Stimulated activated CD4-positive, alpha-beta T cell treated with anti-CD3 and anti-CD28 coated beads, Interleukin-15, amount 100 ng/mL, for 1 hour (primary cell): ENCODE measurements at regions not wholly inside any gene's neighbourhood (a gene's known extent, or its start where the extent isn't known, plus 50 kb on each side); places are given as distances from the start of the nearest gene placed in this dataset.
"Not testable (repeated sequence)": the region's sequence is repeated elsewhere in the genome, so short reads cannot be mapped to it uniquely, and the experiment has no call there.

Experiments used
- DNase-seq, 2 donors: peaks; one replicate each; pipeline ENCODE4 v3.0.0-alpha.2; 2020; ENCODE audit warnings: low read depth in 1 of 2, low spot score in 1 of 2

DNA sequence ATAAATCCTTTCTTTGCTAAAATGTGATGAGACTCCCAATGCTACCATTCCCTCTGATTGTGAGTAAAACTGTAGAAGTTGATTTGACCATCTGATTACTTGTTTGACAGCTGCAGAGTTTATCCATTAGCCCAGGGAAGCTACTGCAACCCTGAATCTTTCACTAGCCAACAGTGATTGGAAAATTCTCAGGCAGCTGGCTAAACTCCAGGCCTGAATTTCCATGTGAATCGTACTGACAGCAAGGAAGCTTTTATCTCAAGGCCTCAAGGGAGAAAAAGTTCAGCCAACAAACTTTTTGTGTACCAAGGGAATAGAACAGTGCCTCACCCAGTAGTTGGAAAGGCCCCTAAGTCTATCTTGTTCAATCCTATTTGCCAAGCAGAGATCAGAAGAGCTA lies 246.7 kb upstream of the TRPM3 start:
- DNase-seq: no peak

- no peak for DNase-seq
These were observed 242.9 kb upstream of the TRPM3 start for GRCh38 chr9:71364186-71364955.

DNA sequence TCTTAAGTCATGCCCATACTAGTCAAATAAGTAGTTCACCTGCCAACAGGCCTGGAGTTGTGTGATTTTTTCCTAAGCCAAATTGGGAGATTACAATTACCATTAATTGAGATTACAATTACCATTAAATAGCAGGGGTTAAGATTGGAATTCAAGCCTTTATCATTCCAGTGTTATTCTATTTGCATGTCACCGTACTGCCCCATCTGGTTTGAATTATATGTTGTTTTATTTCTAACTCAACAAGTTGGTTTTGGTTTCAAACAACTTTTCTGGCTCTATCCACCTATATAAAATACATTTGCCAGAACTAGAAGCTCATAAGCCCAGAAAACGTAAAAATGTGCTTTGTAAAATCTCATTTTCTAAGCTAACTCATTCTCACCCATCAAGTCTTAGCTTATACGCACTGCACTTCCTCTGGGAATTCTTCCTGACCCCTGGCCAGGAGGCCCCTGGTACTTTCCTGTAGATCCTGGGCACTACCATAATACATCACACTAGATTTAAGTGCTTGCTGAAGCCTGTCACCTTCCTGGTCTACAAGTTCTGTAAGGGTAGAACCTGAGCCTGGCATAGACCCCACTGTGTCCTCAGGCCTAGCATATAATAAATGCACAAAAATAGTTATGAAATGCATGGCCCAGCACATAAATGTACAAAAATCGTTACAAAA lies 242.0 kb upstream of the TRPM3 start:
- DNase-seq: no peak

- no peak for DNase-seq
These were observed 239.9 kb upstream of the TRPM3 start for GRCh38 chr9:71361357-71361756.

- no peak for DNase-seq
These were observed 235.9 kb upstream of the TRPM3 start for GRCh38 chr9:71357346-71357745.

DNA sequence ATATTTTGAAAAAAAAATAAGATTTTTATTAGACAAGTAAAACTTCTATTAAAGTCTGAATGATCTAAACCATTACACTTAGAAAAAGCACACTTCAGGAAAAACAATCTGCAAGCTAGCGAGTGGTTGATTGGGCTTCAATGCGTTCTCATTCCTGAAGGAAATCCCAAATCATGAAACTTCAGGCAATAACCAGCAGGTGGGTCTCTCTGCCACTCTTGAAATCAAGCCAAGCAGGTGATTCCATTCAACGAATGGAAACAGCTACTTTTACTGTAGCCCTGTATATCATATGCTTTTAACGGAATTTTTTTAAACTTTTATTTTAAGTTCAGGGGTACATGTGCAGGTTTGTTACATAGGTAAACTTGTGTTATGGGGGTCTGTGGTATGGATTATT lies 234.5 kb upstream of the TRPM3 start:
- DNase-seq: no peak

- no peak for DNase-seq
These were observed 232.3 kb upstream of the TRPM3 start for GRCh38 chr9:71353720-71354119.

DNA sequence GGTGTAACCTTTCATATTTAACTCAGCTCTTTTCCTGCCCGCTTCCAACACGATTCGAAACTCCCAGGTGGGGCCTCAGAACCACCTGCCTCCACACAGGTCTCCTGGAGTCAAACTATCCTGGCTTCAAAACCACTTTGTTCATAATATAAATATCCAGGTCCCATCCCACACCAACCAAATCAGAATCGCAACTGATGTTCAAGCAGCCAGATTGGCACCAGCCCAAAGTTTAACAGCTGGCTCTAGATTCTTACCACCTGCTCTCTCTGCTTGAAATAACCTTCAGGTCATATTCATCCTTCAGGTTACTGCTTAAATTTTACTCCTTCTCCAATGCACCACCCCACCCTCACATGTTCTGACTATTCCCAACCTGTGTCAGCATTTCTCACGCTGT lies 231.4 kb upstream of the TRPM3 start:
- no peak for DNase-seq

DNA sequence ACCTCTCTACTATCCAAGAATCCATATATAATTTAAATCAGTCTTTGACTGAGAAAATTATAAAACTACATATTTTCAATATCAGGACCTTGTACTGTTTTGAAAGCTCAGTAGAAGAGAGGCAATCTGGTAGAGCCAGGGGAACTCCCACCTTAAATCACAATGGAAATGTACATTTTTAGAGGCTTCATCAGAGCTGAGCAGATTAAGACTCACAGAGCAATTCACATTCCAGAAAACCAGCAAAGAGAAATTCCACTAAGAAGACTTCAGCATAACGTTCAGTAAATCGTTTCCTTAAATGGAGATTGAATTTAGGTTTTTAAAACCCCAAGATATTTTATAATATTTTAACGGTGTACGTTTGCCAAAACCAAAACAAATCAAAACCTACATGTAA lies 227.8 kb upstream of the TRPM3 start:
- no peak for DNase-seq

- DNase-seq: no peak
These were observed 211.9 kb upstream of the TRPM3 start for GRCh38 chr9:71333321-71333720.

DNA sequence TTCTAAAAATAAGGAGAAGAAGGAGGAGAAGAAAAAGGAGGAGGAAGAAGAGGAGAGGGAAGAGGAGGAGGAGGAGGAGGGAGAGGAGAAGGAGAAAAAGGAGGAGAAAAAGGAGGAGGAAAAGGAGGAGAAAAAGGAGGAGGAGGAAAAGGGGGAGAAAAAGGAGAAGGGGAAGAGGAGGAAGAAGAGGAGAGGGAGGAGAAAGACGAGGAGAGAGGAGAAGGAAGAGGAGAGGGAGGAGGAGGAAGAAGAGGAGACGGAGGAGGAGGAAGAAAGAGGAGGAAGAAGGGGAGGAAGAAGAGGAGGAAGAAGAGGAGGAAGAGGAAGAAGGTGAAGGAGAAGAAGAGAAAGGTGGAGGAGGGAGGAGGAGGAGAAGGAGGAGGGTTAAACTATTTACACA lies 210.2 kb upstream of the TRPM3 start:
- no peak for DNase-seq

DNA sequence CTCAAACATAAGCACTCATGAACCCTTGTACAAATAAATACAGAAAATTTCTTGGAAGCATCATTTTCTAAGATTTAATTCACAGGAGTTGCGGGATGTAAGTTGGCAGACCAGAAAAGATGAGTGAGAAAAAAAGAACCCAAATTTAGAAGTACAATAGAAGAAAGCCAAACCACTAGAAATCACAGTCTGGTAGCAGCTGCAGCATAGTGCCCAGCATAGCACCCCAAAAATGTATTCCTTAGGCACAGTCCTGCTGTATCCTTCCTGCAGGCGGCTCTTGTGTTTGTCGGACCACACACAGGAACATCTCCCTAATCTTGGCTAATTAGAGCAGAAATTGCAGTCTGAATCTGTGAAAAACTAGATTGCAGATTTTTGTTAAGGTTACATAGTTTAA lies 208.5 kb upstream of the TRPM3 start:
- DNase-seq: no peak

DNA sequence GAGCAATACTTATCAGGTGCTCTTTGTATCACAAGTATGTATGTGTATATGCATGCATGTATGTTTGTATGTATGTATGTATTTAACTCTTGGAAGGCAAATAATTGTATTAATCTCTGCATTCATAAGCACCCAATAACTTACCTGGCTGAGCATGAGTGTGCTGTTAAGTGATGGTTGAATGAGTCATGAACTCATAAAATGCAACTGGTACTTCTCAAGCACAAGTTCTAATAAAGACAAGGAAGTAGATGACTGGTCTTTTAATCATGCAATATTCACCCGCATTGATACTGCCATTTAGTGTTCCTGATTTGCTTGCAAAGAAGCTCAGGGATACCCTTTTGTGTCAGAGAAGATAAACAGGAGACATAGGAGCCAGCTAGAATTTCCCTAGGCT lies 204.9 kb upstream of the TRPM3 start:
- DNase-seq: no peak

GRCh38 chr9:71323357-71323756 lies 201.9 kb upstream of the TRPM3 start:
- no peak for DNase-seq

GRCh38 chr9:71322311-71322710 lies 200.9 kb upstream of the TRPM3 start:
- DNase-seq: no peak

DNA sequence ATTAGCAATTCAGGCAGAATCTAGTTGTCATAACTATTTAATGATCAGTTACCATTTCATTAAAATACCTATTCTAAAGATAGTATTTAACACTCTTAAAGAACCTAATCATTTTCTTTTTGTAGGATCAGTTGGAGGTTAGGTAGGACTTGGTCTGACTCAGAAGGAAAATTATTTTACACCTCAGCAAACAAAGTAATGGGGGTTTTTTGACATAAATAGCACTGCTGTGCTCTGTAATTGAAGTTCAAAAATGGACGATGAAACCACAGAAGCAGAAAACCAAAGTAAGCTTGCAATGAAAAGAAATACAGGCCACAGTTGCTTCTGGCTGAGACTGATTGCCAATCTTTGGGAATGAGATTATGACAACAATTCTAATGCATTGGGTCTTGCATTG lies 187.0 kb upstream of the TRPM3 start:
- DNase-seq: no peak

GRCh38 chr9:71306134-71306533 lies 184.7 kb upstream of the TRPM3 start:
- no peak for DNase-seq

- no peak for DNase-seq
These were observed 181.9 kb upstream of the TRPM3 start for GRCh38 chr9:71303351-71303750.

- no peak for DNase-seq
These were observed 181.4 kb upstream of the TRPM3 start for GRCh38 chr9:71302776-71303175.

- no peak for DNase-seq
These were observed 174.5 kb upstream of the TRPM3 start for GRCh38 chr9:71295928-71296327.

DNA sequence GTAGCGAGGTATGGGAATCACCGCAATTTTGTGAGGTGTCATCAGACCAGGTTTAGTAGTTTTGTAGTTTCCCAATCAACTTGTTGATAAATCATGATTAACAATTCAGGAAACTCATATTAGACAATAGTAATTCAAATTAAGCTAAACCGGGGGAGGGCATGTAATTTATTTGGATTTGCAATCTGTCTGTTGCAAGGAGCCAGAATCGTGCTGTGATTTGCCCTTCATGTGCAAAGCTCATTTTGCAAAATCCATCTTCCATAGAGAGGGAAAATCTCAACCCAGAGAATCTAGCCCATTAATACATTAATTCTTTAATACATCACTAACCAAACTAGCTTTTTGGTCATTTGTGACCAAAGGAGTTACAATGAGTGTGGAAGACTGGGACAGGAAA lies 164.7 kb upstream of the TRPM3 start:
- no peak for DNase-seq

DNA sequence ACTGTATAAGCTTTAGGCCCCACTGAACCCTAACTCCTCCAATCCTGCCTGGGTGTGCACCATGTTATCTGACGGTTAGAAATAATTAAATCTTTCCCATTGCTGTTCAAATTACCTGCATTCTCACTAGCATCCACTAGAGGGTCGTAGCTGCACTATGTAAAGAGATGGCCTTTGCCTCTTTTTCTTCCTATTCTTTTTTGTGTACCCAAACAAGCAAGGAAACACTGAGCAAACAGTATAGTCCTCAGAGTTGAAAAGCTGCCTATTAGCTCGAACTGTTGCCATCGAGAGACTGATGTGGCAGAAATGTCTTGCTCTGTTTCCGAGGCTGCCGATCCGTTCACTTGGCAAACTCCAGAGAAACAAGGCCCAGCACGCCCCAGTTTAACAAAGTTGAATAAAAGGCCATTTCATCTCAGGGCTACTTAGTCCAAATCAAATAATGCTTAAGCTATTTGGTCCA lies 163.8 kb upstream of the TRPM3 start:
- DNase-seq: no peak

DNA sequence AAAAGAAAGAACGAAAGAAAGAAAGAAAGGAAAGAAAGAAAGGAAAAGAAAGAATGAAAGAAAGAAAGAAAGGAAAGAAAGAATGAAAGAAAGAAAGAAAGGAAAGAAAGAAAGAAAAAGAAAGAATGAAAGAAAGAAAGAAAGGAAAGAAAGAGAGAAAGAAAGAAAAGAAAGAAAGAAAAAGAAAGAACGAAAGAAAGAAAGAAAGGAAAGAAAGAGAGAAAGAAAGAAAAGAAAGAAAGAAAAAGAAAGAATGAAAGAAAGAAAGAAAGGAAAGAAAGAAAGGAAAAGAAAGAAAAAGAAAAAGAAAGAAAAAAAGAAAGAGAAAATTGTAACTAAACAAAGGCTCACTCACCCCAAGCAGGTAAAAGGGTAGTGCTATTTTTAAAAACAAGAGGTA lies 160.7 kb upstream of the TRPM3 start:
- not testable (repeated sequence) for DNase-seq
